GM18502 (cell line): ENCODE measurements at regions not wholly inside any gene's neighbourhood (a gene's known extent, or its start where the extent isn't known, plus 50 kb on each side); places are given as distances from the start of the nearest gene placed in this dataset.
"Not testable (repeated sequence)": the region's sequence is repeated elsewhere in the genome, so short reads cannot be mapped to it uniquely, and the experiment has no call there.

Experiments used
- ATAC-seq: cut with Tn5 transposase; IDR thresholded peaks from one replicate; pipeline ENCODE4 v1.9.1; 2021; ENCODE audit warnings: mild to moderate bottlenecking; ENCODE audit not compliant: unreplicated experiment, poor library complexity

DNA sequence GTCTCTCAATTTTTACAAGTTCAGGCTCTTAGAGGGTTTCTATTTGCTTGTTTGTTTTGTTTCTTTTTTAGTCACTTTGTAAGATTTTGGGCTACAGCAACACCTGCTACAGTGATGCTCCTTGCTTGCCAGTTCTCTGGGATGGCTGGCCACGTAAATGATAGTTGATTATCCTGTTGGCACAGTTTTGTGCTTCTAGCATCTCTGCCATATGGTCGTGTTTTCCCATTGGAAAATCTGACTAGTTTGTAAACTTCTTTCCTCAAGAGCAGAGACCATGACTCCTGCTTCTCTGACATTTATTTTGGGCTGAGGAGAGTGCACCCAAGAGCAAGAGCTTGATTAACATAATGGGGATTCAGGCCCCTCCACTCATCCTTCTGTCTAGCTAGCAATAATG lies 1621.6 kb upstream of the RAG2 start:
- ATAC-seq = no peak

DNA sequence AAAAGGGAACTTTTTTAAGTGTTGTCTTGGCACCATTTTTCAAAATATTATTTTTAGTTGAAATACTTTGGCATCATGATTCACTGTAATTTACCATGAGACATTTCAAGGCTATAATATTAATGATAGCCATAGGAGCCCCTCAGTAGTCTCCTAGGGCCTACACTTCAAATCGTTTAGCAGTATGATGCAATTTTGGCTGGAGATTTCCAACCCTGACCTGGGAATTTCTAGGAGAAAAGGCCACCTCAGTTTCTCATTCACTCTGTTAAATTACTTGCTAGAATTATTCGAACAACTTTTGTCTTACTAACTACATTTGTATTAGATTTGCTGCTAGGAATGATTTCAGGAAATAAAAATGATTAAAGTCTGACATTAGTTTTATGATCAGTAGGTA lies 1610.9 kb upstream of the RAG2 start:
- no peak for ATAC-seq

DNA sequence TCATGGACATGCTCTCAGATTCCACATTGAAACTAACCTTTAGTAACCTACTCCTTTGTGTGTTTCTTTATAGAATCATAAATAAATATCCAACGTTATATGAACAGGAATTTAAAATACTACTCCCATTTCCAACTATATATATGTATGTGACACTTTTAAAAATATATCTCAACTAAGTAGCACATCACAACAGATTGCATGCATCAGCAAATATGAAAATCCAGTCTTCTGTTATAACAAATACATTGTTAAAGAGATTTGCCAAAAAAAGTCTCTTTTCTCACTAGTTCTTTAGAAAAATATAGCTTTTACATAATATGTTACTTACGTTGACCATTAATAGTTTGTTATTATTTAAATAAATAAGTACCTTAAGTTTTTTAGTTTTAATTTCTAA lies 1608.6 kb upstream of the RAG2 start:
- no peak for ATAC-seq

- ATAC-seq = no peak
Measured at GRCh38 chr11:38191101-38191500, 1593.1 kb upstream of the RAG2 start.

DNA sequence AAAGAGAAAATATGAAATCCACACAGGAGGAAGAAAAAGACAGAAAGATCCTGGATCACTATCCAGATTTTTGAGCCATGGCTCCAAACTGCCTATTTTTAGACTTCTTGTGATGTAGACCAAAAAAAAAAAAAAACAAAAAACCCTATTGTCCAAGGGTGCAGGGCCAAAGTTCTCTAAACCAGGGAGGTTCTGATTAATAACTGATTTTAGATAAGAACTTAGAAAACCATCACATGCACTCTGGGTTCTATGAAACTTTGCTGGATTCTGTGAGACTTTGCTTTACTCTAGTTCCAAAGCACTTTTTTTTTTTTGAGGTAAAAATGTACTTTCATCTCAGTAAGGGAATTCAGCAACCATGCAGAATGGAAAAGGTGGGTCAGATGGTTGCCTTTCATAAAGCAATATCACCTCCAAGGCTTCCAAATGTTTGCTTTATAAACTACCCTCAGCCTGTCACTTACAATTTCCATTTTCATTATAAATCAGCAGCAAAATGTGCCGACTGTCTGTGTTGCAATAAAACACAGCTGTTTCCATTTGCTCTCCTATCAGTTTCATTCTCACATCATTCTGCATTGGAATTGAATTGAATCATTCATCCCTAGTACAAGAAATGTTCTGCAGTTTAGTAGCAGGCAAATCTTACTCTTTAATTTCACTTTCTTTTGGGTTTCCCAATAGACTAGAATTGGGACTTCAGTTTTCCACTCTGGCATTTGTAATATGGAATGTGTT lies 1584.3 kb upstream of the RAG2 start:
- no peak for ATAC-seq

- ATAC-seq = no peak
Measured at GRCh38 chr11:38176686-38177322, 1578.8 kb upstream of the RAG2 start.

GRCh38 chr11:38173676-38174075 lies 1575.6 kb upstream of the RAG2 start:
- no peak for ATAC-seq

- no peak for ATAC-seq
Measured at GRCh38 chr11:38169286-38169685, 1571.2 kb upstream of the RAG2 start.

DNA sequence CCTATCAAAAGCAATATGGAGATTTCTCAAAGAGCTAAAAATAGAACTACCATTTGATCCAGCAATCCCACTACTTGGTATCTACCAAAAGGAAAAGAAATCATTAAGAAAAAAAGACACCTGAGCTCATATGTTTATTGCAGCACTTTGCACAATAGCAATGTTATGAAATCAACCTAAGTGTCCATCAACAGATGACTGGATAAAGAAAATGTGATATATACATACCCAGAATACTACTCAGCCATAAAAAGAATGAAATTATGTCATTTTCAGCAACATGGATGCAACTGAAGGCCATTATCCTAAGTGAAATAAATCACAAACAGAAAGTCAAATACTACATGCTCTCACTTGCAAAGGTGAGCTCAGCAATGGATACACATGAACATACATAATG lies 1565.5 kb upstream of the RAG2 start:
- no peak for ATAC-seq

DNA sequence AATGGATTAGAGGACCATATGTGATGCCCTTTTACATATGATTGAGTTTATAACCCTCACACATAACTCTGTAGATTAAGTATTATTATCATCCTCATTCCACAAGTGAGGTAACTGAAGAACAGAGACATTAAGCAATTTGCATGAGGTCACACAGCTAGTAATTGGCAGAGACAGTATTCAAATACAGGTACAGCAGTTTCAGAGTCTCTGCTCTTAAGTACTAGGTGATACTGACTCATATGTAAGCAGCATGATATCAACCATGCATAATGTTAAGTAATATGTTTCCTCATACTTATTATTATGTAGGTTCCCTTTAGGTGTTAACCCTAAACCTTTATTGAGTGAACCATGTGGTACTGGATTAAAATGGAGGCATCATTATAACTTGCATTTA lies 1562.4 kb upstream of the RAG2 start:
- no peak for ATAC-seq

DNA sequence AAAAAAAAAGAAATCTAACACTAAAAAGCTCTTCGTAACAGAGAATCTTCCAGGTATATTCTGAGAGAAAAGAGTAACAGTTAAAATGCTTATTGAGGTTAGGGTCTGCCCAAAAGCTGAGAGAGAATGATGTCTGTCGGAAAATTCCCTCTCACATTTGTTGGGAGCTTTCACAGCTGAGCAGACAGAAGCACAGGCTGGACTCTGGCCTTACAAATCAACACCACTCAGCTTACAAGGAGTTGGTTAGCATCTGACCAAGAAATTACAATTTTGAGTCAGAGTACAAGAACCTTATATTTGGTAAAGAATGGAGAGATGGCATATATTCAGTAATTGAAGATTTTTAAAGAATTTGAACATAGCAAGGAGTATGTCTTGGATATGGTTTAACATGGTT lies 1561.0 kb upstream of the RAG2 start:
- no peak for ATAC-seq

GRCh38 chr11:38156495-38157146 lies 1558.6 kb upstream of the RAG2 start:
- no peak for ATAC-seq

GRCh38 chr11:38155856-38156255 lies 1557.8 kb upstream of the RAG2 start:
- ATAC-seq = no peak

DNA sequence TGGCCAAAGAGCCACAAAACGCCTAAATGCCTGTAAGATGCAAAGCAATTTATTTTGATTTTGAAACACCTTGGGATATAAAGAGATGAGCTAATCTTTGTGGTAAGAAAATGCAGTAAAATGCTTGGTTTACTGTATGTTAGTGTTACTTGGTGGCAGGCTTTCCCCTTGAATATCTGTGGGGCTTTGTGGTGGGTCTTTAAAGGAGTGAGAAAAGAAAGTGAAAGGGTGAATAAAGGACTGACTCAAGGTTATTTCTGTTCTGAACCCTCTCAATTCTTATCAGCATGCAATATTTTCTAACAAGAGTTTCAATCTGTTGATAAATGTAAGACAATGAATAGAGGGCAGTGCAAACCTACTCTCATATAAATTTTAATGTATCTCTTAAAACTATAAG lies 1555.9 kb upstream of the RAG2 start:
- no peak for ATAC-seq

GRCh38 chr11:38143852-38144251 lies 1545.8 kb upstream of the RAG2 start:
- ATAC-seq = no peak

DNA sequence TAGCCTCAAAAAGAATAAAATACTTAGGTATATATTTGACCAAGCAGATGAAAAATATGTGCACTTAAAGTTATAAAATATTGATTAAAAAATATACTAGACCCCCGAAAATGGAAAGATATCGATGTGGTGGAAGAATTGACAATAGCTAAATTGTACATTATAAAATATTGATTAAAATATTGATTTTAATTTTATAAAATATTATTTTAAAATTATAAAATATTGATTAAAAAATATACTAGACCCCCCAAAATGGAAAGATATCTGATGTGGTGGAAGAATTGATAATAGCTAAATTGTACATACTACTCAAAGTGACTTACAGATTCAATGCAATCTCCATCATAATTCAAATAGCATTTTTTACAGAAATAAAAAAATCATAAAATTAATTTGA lies 1540.9 kb upstream of the RAG2 start:
- ATAC-seq = no peak

GRCh38 chr11:38136887-38137286 lies 1538.9 kb upstream of the RAG2 start:
- ATAC-seq = no peak

DNA sequence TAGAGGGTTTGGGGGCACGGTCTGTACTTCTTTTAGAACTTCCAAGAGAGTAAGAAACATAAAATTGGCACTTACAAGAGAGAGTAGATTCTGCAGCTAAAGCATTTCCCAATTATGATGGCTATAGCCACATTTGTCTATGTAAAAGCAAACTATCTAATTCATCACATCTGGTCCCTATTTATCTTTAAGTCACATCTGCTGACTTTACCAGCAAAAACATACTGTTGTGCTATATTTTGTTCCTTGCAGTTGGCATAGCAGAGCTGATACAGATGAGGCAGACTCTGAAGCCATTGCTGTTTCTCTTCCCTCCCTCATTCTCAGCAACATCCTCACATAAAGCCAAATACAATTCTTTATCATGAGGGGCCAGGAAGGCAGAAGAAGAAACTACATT lies 1533.5 kb upstream of the RAG2 start:
- ATAC-seq = no peak

- ATAC-seq = no peak
Measured at GRCh38 chr11:38130976-38131375, 1532.9 kb upstream of the RAG2 start.

GRCh38 chr11:38130514-38130913 lies 1532.5 kb upstream of the RAG2 start:
- ATAC-seq = no peak

DNA sequence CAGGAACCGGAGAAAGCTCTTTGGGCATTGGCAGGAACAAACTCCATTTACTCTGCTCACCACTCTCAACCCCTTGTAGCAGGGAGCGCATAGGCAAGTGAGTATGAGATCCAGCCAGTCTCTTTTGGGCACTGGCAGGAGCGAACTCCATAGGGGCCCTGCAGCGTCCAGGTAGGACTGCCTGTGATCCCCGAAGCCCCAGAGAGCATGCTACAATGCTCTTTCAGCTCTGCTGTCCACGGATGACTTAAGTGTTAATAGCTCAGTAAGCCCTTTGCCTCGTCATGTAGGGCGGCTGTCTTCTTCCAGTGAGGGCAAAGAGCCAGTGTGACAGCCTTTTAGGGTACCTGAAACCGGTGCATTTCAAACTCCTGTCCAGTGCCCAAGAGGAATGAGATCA lies 1525.6 kb upstream of the RAG2 start:
- ATAC-seq = no peak

DNA sequence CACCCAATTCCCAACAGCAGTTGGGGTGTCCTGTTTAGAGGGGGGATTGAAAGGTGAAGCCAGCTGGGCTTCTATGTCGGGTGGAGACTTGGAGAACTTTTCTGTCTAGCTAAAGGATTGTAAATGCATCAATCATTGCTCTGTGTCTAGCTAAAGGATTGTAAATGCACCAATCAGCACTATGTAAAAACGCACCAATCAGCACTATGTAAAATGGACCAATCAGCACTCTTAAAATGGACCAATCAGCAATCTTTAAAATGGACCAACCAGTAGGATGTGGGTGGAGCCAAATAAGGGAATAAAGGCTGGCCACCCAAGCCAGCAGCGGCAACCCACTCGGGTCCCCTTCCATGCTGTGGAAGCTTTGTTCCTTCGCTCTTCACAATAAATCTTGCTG lies 1518.6 kb upstream of the RAG2 start:
- ATAC-seq = not testable (repeated sequence)
